ENCODE measurements at regions not wholly inside any gene's neighbourhood (a gene's known extent, or its start where the extent isn't known, plus 50 kb on each side); places are given as distances from the start of the nearest gene placed in this dataset.
"Not testable (repeated sequence)": the region's sequence is repeated elsewhere in the genome, so short reads cannot be mapped to it uniquely, and the experiment has no call there.

DNA sequence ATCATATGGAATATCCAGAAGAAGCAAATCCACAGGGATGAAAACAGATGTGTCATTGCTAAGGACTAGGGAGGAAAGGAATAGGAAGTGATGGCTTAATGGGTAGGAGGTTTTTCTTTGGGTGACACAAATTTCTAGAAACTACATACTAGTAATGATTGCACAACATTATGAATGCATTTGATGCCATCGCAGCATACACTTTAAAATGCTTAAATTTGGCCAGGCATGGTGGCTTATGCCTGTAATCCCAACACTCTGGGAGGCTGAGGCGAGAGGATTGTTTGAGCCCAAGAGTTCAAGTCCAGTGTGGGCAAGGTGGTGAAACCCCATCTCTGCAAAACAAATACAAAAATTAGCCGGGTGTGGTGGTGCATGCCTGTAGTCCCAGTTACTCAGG, 1370.8 kb downstream of the AACS start:
- H3K4me3 ChIP-seq (replicated peaks in 1 of 2; ENCODE audit: low read depth in 2 of 2, low read length in 2 of 2): no peak overlapping the region
- TF ChIP-seq, protein P1, sequence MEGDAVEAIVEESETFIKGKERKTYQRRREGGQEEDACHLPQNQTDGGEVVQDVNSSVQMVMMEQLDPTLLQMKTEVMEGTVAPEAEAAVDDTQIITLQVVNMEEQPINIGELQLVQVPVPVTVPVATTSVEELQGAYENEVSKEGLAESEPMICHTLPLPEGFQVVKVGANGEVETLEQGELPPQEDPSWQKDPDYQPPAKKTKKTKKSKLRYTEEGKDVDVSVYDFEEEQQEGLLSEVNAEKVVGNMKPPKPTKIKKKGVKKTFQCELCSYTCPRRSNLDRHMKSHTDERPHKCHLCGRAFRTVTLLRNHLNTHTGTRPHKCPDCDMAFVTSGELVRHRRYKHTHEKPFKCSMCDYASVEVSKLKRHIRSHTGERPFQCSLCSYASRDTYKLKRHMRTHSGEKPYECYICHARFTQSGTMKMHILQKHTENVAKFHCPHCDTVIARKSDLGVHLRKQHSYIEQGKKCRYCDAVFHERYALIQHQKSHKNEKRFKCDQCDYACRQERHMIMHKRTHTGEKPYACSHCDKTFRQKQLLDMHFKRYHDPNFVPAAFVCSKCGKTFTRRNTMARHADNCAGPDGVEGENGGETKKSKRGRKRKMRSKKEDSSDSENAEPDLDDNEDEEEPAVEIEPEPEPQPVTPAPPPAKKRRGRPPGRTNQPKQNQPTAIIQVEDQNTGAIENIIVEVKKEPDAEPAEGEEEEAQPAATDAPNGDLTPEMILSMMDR (IDR thresholded peaks at IDR 0.05; ENCODE audit: low read depth, low read length): no peak
- DNase-seq (ENCODE audit: low read depth in 2 of 2): no peak

- TF ChIP-seq, protein P1 (IDR thresholded peaks at IDR 0.05; ENCODE audit: low read depth, low read length): no peak
- no peak overlapping the region for H3K4me3 ChIP-seq (replicated peaks in 1 of 2; ENCODE audit: low read depth in 2 of 2, low read length in 2 of 2)
- DNase-seq (ENCODE audit: low read depth in 2 of 2): no peak
Observed at GRCh38 chr12:126437934-126438333, 1372.7 kb downstream of the AACS start.

DNA sequence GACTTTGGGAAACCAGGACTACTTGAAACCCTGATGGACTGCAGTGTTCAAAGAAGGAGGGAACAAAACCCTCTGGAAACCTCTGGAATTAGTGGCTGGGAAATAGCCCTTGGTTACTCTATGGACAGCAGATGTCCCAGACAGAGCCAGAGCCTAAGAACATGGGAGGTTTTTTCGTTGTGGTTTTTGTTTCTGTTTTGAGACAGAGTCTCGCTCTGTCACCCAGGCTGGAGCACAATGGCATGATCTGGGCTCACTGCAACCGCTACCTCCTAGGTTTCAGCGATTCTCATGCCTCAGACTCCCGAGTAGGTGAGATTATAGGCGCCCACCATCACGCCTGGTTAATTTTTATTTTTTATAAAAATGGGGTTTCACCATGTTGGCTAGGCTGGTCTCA, 1378.7 kb downstream of the AACS start:
- H3K4me3 ChIP-seq (replicated peaks in 1 of 2; ENCODE audit: low read depth in 2 of 2, low read length in 2 of 2): no peak overlapping the region
- DNase-seq (ENCODE audit: low read depth in 2 of 2): no peak
- TF ChIP-seq, protein P1 (IDR thresholded peaks at IDR 0.05; ENCODE audit: low read depth, low read length): no peak

- H3K4me3 ChIP-seq (replicated peaks in 1 of 2; ENCODE audit: low read depth in 2 of 2, low read length in 2 of 2): no peak overlapping the region
- DNase-seq (ENCODE audit: low read depth in 2 of 2): no peak
- TF ChIP-seq, protein P1 (IDR thresholded peaks at IDR 0.05; ENCODE audit: low read depth, low read length): no peak
Observed at GRCh38 chr12:126447346-126447745, 1382.1 kb downstream of the AACS start.

DNA sequence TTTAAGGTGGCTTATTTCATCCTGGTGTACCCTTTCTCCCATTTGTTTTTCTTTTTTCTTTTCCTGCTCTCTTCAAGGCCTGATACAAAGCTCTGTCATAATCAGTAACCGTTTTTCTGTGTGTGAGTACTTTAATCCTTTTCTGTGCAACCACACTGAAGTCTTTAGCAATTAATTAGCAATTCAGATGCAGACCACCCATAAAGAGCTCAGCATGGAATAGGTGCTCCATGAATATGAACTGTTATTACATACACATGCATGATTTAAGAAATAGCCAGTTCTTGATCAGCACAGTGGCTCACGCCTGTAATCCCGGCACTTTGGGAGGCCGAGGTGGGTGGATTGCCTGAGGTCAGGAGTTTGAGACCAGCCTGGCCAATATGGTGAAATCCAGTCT, 1386.6 kb downstream of the AACS start:
- no peak overlapping the region for H3K4me3 ChIP-seq (replicated peaks in 1 of 2; ENCODE audit: low read depth in 2 of 2, low read length in 2 of 2)
- DNase-seq (ENCODE audit: low read depth in 2 of 2): no peak
- TF ChIP-seq, protein P1 (IDR thresholded peaks at IDR 0.05; ENCODE audit: low read depth, low read length): no peak

GRCh38 chr12:126452686-126453085, 1387.5 kb downstream of the AACS start:
- H3K4me3 ChIP-seq (replicated peaks in 1 of 2; ENCODE audit: low read depth in 2 of 2, low read length in 2 of 2): not testable (repeated sequence)

GRCh38 chr12:126454581-126454980, 1389.3 kb downstream of the AACS start:
- no peak overlapping the region for H3K4me3 ChIP-seq (replicated peaks in 1 of 2; ENCODE audit: low read depth in 2 of 2, low read length in 2 of 2)
- TF ChIP-seq, protein P1 (IDR thresholded peaks at IDR 0.05; ENCODE audit: low read depth, low read length): no peak
- peak in 1 of 2 donors; percentile 55 for DNase-seq (ENCODE audit: low read depth in 2 of 2)

More at GRCh38 chr12:126452686-126453085, 1387.5 kb downstream of the AACS start:
- not testable (repeated sequence) for DNase-seq (ENCODE audit: low read depth in 2 of 2)

Data from cardiac fibroblast (primary cell).